ENCODE measurements at regions not wholly inside any gene's neighbourhood (a gene's known extent, or its start where the extent isn't known, plus 50 kb on each side); places are given as distances from the start of the nearest gene placed in this dataset.
"Not testable (repeated sequence)": the region's sequence is repeated elsewhere in the genome, so short reads cannot be mapped to it uniquely, and the experiment has no call there.

DNA sequence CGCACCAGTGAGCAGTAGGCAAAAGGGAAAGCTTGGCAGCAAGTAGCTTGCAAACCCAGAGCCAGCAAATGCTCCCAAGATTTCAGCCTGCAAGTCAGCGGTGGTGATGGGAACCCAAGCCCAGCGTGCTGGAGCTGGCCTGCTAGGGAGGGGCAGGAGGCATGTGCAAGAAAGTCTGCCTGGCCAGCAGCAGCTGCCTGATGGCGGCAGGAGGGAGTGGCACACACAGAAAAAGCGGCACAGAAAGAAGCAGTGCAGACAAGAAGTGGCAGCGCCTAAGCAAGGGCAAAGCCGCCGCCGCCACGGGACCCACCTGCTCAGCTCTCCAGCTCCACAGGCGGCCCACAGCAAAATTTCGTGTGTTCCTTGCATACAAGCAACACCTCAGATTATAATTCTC lies 1206.5 kb upstream of the PABPC4L start:
- no peak for ATAC-seq
- RAD21 ChIA-PET (ENCODE audit: low non-redundant PET in 1 of 2, low total read pairs in 2 of 2, uncharacterized antibody in 2 of 2, unreplicated experiment in 2 of 2) = no interaction called here
- Histone ChIP-seq H2AFZ (ENCODE audit: low read depth, low read length, poor library complexity, severe bottlenecking) (no peak overlapping the region), H3K36me3 (ENCODE audit: control insufficient read depth in 1 of 2, insufficient read depth in 2 of 2, low read length in 2 of 2) (no peaks in the 10 kb centered on the region), H3K79me2 (ENCODE audit: insufficient read depth, low read length) (no peaks in the 10 kb centered on the region), H3K9ac (ENCODE audit: low read length) (no peak overlapping the region), H4K20me1 (ENCODE audit: insufficient read depth) (no peaks in the 10 kb centered on the region), H3K27me3 (ENCODE audit: insufficient read depth, low read length) (no peaks in the 10 kb centered on the region), H3K27ac (ENCODE audit: low read depth, low read length) (no peak overlapping the region), H3K9me2 (ENCODE audit: insufficient read depth) (no peaks in the 10 kb centered on the region), H3K4me3 (replicated peaks in 1 of 2; ENCODE audit: low read depth in 1 of 2, low read length in 2 of 2) (no peak overlapping the region), H3K4me1 (ENCODE audit: control insufficient read depth in 1 of 2, insufficient read depth in 2 of 2, low read length in 2 of 2) (no peaks in the 10 kb centered on the region), H3K4me2 (ENCODE audit: low read length) (no peak overlapping the region), H3K9me3 (ENCODE audit: control insufficient read depth in 1 of 2, insufficient read depth in 1 of 2, low read depth in 1 of 2, low read length in 2 of 2) (no peaks in the 10 kb centered on the region)
- intact Hi-C loops (cut with micrococcal nuclease) = no loop called here
- BruUV-seq (replicated peaks) = no TSS peak
- DNase-seq (ENCODE audit: low read depth, low spot score) = no peak
- CTCF ChIA-PET = no interaction called here
- POLR2A ChIA-PET = no interaction called here
- TF ChIP-seq RAD21 (IDR thresholded peaks at IDR 0.05; ENCODE audit: low read depth) (no peak), ZNF274 (IDR thresholded peaks at IDR 0.05; ENCODE audit: low read depth, low read length) (no peak), EZH2 (IDR thresholded peaks at IDR 0.05) (no peak), EZH2phosphoT487 (IDR thresholded peaks at IDR 0.05; ENCODE audit: borderline replicate concordance) (no peak), SP1 (IDR thresholded peaks at IDR 0.05; ENCODE audit: low read depth) (no peak), YY1 (IDR thresholded peaks at IDR 0.05; ENCODE audit: extremely low read depth, insufficient replicate concordance, low read depth, low read length) (no peak), CEBPB (IDR thresholded peaks at IDR 0.05; ENCODE audit: low read depth) (no peak), ZFX (IDR thresholded peaks at IDR 0.05) (no peak), TCF7L2 (IDR thresholded peaks at IDR 0.05; ENCODE audit: borderline replicate concordance, extremely low read depth, insufficient read depth, insufficient read length) (no peak)
- TF ChIP-seq, protein P1, sequence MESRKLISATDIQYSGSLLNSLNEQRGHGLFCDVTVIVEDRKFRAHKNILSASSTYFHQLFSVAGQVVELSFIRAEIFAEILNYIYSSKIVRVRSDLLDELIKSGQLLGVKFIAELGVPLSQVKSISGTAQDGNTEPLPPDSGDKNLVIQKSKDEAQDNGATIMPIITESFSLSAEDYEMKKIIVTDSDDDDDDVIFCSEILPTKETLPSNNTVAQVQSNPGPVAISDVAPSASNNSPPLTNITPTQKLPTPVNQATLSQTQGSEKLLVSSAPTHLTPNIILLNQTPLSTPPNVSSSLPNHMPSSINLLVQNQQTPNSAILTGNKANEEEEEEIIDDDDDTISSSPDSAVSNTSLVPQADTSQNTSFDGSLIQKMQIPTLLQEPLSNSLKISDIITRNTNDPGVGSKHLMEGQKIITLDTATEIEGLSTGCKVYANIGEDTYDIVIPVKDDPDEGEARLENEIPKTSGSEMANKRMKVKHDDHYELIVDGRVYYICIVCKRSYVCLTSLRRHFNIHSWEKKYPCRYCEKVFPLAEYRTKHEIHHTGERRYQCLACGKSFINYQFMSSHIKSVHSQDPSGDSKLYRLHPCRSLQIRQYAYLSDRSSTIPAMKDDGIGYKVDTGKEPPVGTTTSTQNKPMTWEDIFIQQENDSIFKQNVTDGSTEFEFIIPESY (IDR thresholded peaks at IDR 0.05; ENCODE audit: extremely low read depth, insufficient replicate concordance, low read length) = no peak
- TF ChIP-seq, protein P2, sequence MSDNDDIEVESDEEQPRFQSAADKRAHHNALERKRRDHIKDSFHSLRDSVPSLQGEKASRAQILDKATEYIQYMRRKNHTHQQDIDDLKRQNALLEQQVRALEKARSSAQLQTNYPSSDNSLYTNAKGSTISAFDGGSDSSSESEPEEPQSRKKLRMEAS (IDR thresholded peaks at IDR 0.05) = no peak

DNA sequence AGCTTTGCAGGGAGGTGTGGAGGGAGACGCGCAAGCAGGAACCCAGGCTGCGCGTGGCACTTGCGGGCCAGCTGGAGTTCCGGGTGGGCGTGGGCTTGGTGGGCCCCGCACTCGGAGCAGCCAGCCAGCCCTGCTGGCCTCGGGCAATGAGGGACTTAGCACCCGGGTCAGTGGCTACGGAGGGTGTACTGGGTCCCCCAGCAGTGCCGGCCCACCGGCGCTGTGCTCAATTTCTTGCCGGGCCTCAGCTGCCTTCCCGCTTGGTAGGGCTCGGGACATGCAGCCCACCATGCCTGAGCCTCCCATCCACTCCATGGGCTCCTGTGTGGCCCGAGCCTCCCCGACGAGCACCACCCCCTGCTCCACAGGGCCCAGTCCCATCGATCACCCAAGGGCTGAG lies 1205.0 kb upstream of the PABPC4L start:
- H3K4me1 ChIP-seq (ENCODE audit: control insufficient read depth in 1 of 2, insufficient read depth in 2 of 2, low read length in 2 of 2); RAD21 ChIA-PET (ENCODE audit: low non-redundant PET in 1 of 2, low total read pairs in 2 of 2, uncharacterized antibody in 2 of 2, unreplicated experiment in 2 of 2); H2AFZ ChIP-seq (ENCODE audit: low read depth, low read length, poor library complexity, severe bottlenecking); H3K36me3 ChIP-seq (ENCODE audit: control insufficient read depth in 1 of 2, insufficient read depth in 2 of 2, low read length in 2 of 2); H3K9me2 ChIP-seq (ENCODE audit: insufficient read depth); BruUV-seq (replicated peaks); H3K9me3 ChIP-seq (ENCODE audit: control insufficient read depth in 1 of 2, insufficient read depth in 1 of 2, low read depth in 1 of 2, low read length in 2 of 2); H3K4me3 ChIP-seq (replicated peaks in 1 of 2; ENCODE audit: low read depth in 1 of 2, low read length in 2 of 2); DNase-seq (ENCODE audit: low read depth, low spot score); POLR2A ChIA-PET; H4K20me1 ChIP-seq (ENCODE audit: insufficient read depth); H3K27me3 ChIP-seq (ENCODE audit: insufficient read depth, low read length); H3K9ac ChIP-seq (ENCODE audit: low read length); H3K79me2 ChIP-seq (ENCODE audit: insufficient read depth, low read length); ATAC-seq; intact Hi-C loops (cut with micrococcal nuclease); H3K27ac ChIP-seq (ENCODE audit: low read depth, low read length); CTCF ChIA-PET; H3K4me2 ChIP-seq (ENCODE audit: low read length): not testable (repeated sequence)

All from HCT116 (cell line).